ENCODE measurements at regions not wholly inside any gene's neighbourhood (a gene's known extent, or its start where the extent isn't known, plus 50 kb on each side); places are given as distances from the start of the nearest gene placed in this dataset.
A peak's percentile ranks its signal among the peaks of the same experiment; 100 is the strongest.

- peaks cover 3% of the 10 kb centered on the region for H3K27me3 Mint-ChIP-seq (ENCODE audit: unreplicated experiment)
- H3K4me1 Mint-ChIP-seq (ENCODE audit: low read depth, unreplicated experiment) = peaks cover 14% of the 10 kb centered on the region
- H3K27ac Mint-ChIP-seq (ENCODE audit: unreplicated experiment) = no peak overlapping the region
- H3K9me3 Mint-ChIP-seq (ENCODE audit: unreplicated experiment) = no peaks in the 10 kb centered on the region
- no peaks in the 10 kb centered on the region for H3K36me3 Mint-ChIP-seq (ENCODE audit: unreplicated experiment)
- H3K4me3 Mint-ChIP-seq (ENCODE audit: unreplicated experiment) = no peak overlapping the region
- no peak for DNase-seq
- TF ChIP-seq, protein P1, sequence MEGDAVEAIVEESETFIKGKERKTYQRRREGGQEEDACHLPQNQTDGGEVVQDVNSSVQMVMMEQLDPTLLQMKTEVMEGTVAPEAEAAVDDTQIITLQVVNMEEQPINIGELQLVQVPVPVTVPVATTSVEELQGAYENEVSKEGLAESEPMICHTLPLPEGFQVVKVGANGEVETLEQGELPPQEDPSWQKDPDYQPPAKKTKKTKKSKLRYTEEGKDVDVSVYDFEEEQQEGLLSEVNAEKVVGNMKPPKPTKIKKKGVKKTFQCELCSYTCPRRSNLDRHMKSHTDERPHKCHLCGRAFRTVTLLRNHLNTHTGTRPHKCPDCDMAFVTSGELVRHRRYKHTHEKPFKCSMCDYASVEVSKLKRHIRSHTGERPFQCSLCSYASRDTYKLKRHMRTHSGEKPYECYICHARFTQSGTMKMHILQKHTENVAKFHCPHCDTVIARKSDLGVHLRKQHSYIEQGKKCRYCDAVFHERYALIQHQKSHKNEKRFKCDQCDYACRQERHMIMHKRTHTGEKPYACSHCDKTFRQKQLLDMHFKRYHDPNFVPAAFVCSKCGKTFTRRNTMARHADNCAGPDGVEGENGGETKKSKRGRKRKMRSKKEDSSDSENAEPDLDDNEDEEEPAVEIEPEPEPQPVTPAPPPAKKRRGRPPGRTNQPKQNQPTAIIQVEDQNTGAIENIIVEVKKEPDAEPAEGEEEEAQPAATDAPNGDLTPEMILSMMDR (IDR thresholded peaks at IDR 0.05; ENCODE audit: partially characterized antibody, unreplicated experiment) = no peak
These were observed 114.2 kb downstream of the KLF13 start for GRCh38 chr15:31440754-31441311.

DNA sequence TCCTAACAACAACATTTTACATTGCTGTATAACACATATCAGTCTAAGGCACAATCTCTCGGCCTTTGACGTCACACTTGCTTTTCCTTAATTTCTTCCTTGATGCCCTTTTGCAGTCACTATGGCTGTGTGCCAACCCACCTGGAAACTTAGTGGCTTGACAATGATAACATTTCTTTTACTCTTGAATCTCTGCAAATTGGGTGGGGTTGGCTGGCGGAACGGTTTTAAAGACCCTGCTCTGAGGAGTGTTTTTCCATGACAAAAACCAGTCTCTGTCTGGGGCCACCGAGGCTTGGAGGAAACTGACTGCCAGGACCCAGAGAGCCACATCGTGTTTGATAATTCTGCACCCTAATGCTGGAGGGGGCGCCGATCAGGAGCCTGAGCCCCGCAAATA, 115.6 kb downstream of the KLF13 start:
- H3K4me1 Mint-ChIP-seq (ENCODE audit: low read depth, unreplicated experiment) = peaks cover 17% of the 10 kb centered on the region
- no peaks in the 10 kb centered on the region for H3K36me3 Mint-ChIP-seq (ENCODE audit: unreplicated experiment)
- TF ChIP-seq, protein P1 (IDR thresholded peaks at IDR 0.05; ENCODE audit: partially characterized antibody, unreplicated experiment) = no peak
- H3K9me3 Mint-ChIP-seq (ENCODE audit: unreplicated experiment) = no peaks in the 10 kb centered on the region
- DNase-seq = no peak
- no peaks in the 10 kb centered on the region for H3K27me3 Mint-ChIP-seq (ENCODE audit: unreplicated experiment)
- no peak overlapping the region for H3K4me3 Mint-ChIP-seq (ENCODE audit: unreplicated experiment)
- H3K27ac Mint-ChIP-seq (ENCODE audit: unreplicated experiment) = no peak overlapping the region

- H3K4me1 Mint-ChIP-seq (ENCODE audit: low read depth, unreplicated experiment) = peaks cover 17% of the 10 kb centered on the region
- H3K4me3 Mint-ChIP-seq (ENCODE audit: unreplicated experiment) = no peak overlapping the region
- H3K27me3 Mint-ChIP-seq (ENCODE audit: unreplicated experiment) = no peaks in the 10 kb centered on the region
- TF ChIP-seq, protein P1 (IDR thresholded peaks at IDR 0.05; ENCODE audit: partially characterized antibody, unreplicated experiment) = no peak
- peak; percentile 58 for DNase-seq
- no peak overlapping the region for H3K27ac Mint-ChIP-seq (ENCODE audit: unreplicated experiment)
- no peaks in the 10 kb centered on the region for H3K9me3 Mint-ChIP-seq (ENCODE audit: unreplicated experiment)
- H3K36me3 Mint-ChIP-seq (ENCODE audit: unreplicated experiment) = no peaks in the 10 kb centered on the region
These were observed 116.1 kb downstream of the KLF13 start for GRCh38 chr15:31442699-31443111.

DNA sequence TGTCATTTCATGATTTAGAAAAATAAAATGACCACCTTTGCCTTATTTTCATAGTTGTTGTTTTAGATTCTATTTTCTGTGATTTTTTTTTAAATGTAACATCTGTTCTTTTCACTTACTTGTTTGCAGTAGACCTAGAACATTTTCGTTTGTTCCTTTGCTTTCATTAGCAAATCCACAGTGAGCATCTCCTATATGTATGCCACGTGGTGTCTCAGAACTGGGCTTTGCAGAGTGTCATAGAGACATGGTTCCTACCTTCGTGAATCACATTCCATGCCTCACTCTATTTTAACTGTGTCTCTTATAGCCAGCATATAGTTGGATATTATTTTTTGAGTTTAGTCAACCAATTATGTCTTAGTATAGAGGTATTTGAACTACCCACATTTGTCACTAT, 118.2 kb downstream of the KLF13 start:
- H3K36me3 Mint-ChIP-seq (ENCODE audit: unreplicated experiment) = no peaks in the 10 kb centered on the region
- H3K4me3 Mint-ChIP-seq (ENCODE audit: unreplicated experiment) = no peak overlapping the region
- peaks cover 17% of the 10 kb centered on the region for H3K4me1 Mint-ChIP-seq (ENCODE audit: low read depth, unreplicated experiment)
- no peaks in the 10 kb centered on the region for H3K9me3 Mint-ChIP-seq (ENCODE audit: unreplicated experiment)
- TF ChIP-seq, protein P1 (IDR thresholded peaks at IDR 0.05; ENCODE audit: partially characterized antibody, unreplicated experiment) = no peak
- no peak for DNase-seq
- H3K27ac Mint-ChIP-seq (ENCODE audit: unreplicated experiment) = no peak overlapping the region
- H3K27me3 Mint-ChIP-seq (ENCODE audit: unreplicated experiment) = peaks cover 3% of the 10 kb centered on the region

GRCh38 chr15:31446546-31446945, 119.9 kb downstream of the KLF13 start:
- Mint-ChIP-seq H3K27me3 (ENCODE audit: unreplicated experiment) (peaks cover 3% of the 10 kb centered on the region), H3K36me3 (ENCODE audit: unreplicated experiment) (no peaks in the 10 kb centered on the region), H3K4me3 (ENCODE audit: unreplicated experiment) (no peak overlapping the region), H3K9me3 (ENCODE audit: unreplicated experiment) (no peaks in the 10 kb centered on the region), H3K4me1 (ENCODE audit: low read depth, unreplicated experiment) (peaks cover 17% of the 10 kb centered on the region), H3K27ac (ENCODE audit: unreplicated experiment) (no peak overlapping the region)
- TF ChIP-seq, protein P1 (IDR thresholded peaks at IDR 0.05; ENCODE audit: partially characterized antibody, unreplicated experiment) = no peak
- no peak for DNase-seq
